Astrocyte of the cerebellum (primary cell): ENCODE measurements at regions not wholly inside any gene's neighbourhood (a gene's known extent, or its start where the extent isn't known, plus 50 kb on each side); places are given as distances from the start of the nearest gene placed in this dataset.
A peak's percentile ranks its signal among the peaks of the same experiment; 100 is the strongest.
"Not testable (repeated sequence)": the region's sequence is repeated elsewhere in the genome, so short reads cannot be mapped to it uniquely, and the experiment has no call there.

ENCODE experiments used
- DNase-seq: peaks from one replicate; pipeline ENCODE4 v3.0.0-alpha.2; 2011; ENCODE audit warnings: low read depth
- H3K4me3 ChIP-seq: 2 replicates; pipeline ENCODE4 v1.5.1; 2011; ENCODE audit warnings: mild to moderate bottlenecking, low read depth, low read length, moderate library complexity
- in situ Hi-C: cut with HindIII; loops from 2 replicates; pipeline ENCODE4 v1.10.0; 2017; ENCODE audit warnings: low sequenced_read_pairs
- TF ChIP-seq, protein P1 (sequence below): IDR thresholded peaks from 2 replicates; pipeline ENCODE4 v1.5.1; 2012; ENCODE audit warnings: low read length, low read depth, moderate library complexity, mild to moderate bottlenecking; ENCODE audit errors: missing control alignments

DNA sequence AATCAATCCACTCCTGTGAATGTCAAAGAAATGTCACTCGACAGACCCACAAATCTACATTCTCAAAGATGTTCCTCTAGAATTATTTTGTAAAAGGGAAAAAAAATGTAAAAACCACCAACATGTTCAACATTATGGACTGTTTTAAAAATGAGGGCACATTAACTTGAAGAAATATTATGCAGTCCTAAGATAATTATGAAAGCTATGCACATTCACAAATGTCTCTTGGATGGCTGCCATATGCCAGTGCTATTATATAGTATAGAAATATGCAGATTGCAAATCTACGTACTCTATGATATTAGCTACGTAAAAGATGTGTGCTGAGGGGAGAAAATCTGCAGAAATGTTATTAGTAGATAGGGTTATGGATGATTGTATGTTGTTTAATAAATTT, 334.2 kb downstream of the BMP4 start:
- DNase-seq = no peak
- no peak overlapping the region for H3K4me3 ChIP-seq
- in situ Hi-C loops = no loop called here
- TF ChIP-seq, protein P1, sequence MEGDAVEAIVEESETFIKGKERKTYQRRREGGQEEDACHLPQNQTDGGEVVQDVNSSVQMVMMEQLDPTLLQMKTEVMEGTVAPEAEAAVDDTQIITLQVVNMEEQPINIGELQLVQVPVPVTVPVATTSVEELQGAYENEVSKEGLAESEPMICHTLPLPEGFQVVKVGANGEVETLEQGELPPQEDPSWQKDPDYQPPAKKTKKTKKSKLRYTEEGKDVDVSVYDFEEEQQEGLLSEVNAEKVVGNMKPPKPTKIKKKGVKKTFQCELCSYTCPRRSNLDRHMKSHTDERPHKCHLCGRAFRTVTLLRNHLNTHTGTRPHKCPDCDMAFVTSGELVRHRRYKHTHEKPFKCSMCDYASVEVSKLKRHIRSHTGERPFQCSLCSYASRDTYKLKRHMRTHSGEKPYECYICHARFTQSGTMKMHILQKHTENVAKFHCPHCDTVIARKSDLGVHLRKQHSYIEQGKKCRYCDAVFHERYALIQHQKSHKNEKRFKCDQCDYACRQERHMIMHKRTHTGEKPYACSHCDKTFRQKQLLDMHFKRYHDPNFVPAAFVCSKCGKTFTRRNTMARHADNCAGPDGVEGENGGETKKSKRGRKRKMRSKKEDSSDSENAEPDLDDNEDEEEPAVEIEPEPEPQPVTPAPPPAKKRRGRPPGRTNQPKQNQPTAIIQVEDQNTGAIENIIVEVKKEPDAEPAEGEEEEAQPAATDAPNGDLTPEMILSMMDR = no peak

DNA sequence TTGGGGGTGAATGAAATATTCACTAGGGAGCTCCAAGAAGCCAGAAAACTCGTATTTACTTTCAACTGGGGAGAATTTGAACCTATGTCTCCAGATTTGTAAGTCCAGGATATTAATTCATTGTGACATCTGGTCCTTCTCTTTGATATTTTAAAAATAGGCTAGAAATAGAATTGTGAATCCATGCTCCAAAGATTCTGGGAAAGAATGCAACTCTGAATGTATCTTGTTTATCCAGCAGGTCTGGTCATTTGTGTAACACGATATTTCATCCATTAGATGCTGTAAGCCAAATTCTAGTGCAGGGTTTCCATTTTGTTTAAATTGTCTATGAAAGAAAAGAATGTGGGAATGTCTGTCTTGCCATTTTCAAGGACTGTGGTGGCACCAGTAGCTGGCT, 334.7 kb downstream of the BMP4 start:
- no peak for DNase-seq
- TF ChIP-seq, protein P1 = no peak

DNA sequence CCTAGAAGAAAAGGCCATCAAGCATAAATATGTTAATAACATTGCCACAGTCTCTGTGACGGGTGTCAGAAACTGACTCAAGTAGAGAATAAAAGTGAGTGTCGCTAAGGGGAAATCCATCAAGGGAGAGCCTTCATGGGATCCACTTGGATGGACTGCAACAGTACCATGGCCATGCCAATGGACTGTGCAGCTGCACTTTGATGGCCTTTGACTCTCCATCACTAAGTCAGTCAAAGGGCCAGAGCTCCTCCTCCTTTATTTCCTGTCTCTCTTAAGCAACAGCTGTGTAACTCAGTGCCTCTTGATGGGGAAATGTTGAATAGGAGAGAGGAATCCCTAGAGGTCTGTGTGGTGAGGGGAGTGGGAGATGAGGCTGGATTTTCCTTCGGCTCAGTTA, 335.2 kb downstream of the BMP4 start:
- TF ChIP-seq, protein P1 = no peak
- in situ Hi-C loops = no loop called here
- no peak overlapping the region for H3K4me3 ChIP-seq
- no peak for DNase-seq

More for the DNA sequence above, 334.7 kb downstream of the BMP4 start:
- in situ Hi-C loops = no loop called here
- H3K4me3 ChIP-seq = no peak overlapping the region

DNA sequence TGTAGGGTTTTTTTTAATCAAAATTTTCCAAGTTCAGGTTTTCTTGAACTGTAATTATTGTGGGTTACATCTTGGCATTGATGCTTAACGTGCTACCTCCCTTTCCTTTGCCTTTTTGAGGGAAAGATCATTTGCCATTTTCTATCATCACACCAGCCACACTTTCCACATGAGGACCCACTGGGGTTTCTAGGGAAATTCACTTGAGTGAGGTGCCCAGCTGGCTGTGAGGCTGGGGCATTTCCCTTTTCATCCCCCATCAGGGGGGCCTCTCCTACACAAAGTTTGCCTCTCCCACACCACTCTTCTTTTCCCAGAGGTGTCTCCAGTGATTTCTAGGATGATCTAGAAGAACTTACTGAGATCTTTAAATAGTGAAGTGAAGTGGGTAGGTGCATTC, 335.7 kb downstream of the BMP4 start:
- in situ Hi-C loops = no loop called here
- TF ChIP-seq, protein P1 = no peak
- DNase-seq = no peak
- H3K4me3 ChIP-seq = no peak overlapping the region

DNA sequence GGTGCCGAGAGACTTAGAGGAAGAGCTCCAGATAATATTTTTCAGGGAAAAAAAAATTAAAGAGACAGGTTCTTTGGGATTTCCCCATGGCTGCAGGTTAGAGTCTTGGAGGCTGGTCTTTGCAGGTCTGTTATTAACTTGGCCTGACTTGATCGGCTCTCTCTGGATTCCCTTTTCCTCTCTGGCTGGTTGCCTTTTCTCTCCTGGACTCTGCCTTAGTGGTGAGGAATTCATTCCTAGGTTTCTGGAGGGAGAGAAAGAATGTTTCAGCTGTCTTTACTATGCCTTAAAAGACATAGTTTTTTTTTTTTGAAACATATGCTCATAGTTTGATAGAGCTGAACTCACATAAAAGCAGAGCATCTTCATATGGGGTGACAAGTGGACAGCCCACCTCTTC, 336.3 kb downstream of the BMP4 start:
- in situ Hi-C loops = no loop called here
- DNase-seq = peak; percentile 75
- TF ChIP-seq, protein P1 = no peak
- H3K4me3 ChIP-seq = no peak overlapping the region

DNA sequence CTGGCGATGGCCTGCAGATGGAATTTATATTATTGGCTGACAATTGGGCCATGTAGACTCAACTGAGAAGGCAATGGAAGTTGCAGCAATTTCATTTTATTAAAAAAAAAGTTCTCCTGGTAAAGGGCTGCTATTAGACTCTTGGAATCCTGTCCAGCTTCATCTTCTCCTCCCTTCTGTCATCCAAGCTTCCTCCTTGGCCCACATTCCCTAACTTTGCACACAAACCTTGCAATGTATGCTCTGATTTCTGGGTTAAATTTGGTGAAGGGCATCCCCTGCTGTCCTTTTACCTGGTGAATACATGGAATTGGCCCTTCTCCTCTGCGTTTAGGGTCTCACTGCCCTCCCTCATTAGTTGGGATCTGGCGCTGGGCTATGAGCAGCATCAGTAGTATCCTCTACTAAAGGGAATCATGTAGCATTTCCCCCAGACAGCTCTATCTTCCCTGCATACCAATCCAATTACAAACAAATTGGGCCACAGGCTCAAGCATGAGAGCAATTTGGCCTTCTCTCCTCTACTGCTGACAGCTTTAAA, 336.9 kb downstream of the BMP4 start:
- in situ Hi-C loops = no loop called here
- TF ChIP-seq, protein P1 = no peak

DNA sequence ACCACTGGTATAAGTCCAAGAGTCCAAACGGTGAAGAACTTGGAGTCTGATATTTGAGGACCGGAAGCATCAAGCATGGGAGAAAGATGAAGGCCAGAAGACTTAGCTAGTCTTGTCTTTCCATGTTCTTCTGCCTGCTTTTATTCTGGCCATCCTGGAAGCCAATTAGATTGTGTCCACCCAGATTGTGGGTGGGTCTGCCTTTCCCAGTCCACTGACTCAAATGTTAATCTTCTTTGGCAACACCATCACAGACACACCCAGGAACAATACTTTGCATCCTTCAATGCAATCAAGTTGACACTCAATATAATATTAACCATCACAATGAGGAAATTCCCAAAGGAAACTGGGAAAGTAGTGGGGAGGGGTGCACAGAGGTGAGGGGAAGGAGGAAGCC, 340.1 kb downstream of the BMP4 start:
- DNase-seq, H3K4me3 ChIP-seq, in situ Hi-C loops: not testable (repeated sequence)

More for the DNA sequence above, 336.9 kb downstream of the BMP4 start:
- no peak for DNase-seq
- H3K4me3 ChIP-seq = no peak overlapping the region
